NCI-H2081 treated with DMSO at 0.1 percent for 48 hours (cell line): ENCODE measurements at regions not wholly inside any gene's neighbourhood (a gene's known extent, or its start where the extent isn't known, plus 50 kb on each side); places are given as distances from the start of the nearest gene placed in this dataset.

Source experiments
- DNase-seq: peaks from one replicate; lab custom pipeline; 2025; lab: John Stamatoyannopoulos, UW

DNA sequence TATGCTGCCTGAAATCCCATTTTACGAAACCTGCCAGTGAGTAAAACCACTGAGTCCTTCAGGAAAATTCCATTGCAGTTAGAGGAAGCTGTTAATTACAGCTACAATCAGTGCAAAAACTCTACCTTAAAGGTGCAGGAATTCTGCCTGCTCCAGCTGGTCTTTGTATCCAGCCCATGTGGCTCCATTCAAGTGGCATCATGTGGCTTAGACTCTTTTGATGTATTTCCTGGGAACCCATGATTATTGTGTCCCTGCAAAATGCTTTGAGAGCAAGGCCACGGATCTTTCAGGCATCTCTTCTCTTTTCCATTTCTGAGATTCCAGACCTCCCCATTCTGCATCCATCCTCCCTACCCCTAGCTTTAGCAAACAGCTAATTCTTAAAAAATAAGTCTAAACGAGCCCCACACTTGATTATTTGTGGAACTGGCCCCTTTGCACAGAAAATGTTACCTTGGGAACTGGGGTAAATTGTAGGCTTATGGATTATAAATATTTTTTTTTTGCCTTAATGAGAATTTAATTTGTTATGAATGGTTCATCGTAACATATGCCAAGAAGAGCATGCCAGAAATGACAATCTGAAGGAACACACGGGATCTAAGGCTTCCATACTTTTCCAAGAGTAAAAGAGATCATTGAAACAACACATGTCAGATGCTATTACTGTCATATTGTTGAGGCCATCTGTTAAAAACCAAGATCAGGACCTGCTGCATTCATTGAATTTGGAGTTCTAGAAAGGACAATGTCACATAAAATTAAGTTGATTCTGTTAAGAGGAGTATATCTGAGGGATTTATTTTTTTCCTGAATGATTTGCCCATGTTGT, 144.6 kb downstream of the TPH2 start:
- no peak for DNase-seq

DNA sequence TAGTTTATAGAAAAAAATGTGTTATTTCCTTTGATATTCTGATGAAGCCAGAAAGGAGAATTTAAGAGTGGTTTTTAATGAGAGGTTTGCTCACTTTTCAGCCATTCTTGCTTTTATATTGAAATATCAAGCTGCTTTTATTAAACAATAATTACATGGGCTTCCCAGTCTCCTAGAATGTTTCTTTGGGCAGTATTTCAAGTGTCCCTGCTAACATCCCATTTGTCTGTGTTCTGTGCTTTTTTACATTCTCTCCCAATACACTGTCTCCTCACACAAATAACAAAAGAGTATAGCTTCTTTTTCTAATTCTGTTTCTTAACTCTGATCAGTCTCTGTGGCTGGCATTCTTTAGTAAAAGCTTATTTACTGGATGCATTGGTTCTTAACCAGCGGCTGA, 145.4 kb downstream of the TPH2 start:
- DNase-seq: no peak

DNA sequence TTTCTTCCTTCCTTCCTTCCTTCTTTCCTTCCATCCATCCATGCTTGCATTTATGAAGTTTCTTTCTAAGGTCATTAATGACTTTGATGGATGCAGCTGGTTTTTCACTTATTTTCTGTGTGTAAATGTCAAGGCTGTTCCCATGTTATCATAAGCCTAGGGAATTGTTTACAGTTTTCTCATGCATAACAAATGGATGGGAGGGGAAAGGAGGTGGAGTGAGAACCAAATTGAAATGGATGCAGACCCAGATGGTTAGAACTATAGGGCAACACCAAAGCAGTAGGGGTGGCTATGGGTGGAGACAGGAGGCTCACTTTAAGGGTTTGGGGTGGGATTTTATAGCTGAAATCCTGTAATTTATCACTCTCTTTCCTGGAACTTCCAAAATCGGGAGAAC, 146.2 kb downstream of the TPH2 start:
- DNase-seq: no peak

DNA sequence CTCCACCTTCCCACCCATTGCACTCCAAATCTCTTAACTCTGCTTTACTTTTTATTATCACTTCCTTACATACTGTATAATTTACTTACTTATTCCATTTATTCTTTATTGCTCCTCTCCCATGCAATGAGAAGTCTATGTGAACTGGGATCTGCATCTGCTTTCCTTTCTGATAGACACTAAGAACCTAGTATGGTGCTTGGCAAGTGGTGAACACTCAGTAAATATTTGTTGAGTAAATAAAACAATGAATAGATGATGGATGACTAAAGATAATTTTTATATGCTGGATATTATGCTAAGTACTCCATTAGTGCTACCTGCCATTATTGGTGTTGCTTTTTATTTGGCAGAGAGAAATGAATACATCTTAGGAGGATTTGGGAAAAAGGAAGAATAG, 151.0 kb downstream of the TPH2 start:
- DNase-seq: peak; percentile 92

DNA sequence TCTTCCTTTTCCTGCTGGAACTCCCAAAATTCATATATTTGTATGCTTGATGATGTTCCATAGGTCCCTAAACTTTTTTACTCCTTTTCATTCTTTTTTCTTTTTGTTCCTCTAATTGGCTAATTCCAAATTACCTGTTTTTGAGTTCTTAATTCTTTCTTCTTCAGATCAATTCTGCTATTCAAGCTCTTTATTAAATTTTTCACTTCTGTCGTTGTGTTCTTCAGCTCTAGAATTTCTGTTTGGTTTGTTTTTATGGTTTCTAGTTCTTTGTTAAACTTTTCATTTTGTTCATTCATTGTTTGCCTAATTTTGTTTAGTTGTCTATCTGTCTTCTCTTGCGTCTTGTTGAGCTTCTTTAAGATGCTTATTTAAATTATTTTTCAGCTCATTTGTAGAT, 154.8 kb downstream of the TPH2 start:
- no peak for DNase-seq

DNA sequence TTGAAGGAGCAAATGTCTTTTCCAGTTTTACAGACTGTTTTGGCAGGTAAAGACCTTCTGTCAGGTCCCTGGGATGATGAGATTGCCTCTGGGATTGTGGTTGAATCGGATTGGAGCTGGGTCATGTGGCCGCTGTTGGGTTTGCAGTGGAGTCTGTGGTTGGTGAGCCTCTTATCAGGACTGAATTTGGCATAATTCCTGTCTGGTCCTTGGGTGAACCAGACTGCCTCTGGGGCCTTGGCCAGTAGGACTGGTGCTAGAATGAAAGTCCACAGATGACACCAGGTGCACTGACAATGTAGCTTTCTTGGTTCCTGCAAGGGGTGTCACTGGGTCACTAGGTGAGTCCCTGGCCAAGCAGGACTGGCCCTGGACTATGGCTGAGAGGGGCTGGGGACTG, 155.3 kb downstream of the TPH2 start:
- no peak for DNase-seq

DNA sequence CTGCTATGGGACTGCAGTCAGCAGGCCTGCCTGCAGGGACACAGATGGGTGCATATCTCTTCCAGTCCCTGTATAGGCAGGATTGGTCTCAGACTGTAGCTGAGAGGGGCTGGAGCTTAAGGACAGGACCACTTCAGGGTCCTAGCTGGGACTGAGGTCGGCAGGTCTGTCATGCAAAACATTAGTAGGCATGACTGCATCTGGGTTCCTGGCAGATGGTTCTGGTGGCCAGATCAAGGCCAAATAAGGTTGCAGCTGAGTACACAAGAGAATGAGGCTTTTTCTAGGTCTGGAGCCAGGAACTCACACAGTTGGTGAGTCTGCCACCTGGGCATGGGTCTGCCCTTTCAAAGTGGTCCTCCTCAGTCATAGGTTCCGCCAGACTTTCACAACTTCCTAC, 155.8 kb downstream of the TPH2 start:
- no peak for DNase-seq

DNA sequence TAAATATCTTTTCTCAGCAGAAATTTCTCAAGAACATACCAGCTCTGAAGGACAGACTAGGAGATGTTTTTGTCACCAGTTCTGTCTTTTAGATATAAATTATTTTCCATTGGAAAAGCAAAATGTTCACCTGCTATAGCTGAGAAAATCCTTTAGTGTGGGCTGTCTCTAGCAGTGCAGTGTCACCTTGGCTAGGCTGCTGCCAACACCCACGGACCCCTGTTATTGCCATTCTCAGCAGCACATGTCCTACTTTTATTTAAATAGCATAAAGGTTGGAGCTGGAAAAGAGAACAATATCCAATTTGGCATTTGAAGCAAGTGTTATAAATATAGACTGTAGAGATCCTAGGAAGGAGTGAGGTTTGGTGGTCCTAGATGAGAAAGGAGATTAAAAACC, 156.4 kb downstream of the TPH2 start:
- DNase-seq: no peak

DNA sequence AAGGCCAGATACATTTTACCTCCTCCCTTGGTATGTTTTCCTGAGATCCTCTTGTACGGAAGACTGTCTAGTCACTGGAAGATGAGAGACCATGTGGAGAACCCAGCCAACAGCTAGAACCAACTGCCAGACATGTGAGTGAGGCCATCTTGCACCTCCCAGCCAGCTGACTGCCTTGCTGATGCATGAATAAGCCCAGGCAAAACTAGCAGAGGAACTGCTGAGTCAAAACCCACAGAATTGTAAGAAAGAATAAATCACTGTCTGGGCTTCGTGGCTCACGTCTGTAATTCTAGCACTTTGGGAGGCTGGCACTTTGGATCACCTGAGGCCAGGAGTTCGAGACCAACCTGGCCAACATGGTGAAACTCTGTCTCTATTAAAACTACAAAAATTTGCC, 160.0 kb downstream of the TPH2 start:
- DNase-seq: no peak

DNA sequence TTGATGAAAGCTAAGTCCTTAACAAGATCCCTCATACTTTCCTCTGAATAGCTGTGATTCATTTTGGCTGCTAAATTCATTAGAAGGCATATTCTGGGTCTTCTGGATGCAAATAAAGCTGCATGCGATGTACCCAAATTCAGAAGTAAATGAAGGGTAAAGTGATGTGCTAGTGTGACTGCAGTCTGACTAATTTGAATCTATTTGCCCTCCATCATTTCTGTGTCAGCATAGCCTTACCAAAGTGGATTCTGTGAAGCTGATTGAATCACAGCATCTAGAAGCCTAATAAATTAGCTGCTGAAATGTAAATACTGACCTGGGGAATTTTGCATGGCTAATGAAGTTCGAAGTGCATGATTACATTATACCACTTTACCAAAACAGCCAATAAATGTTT, 162.2 kb downstream of the TPH2 start:
- no peak for DNase-seq

DNA sequence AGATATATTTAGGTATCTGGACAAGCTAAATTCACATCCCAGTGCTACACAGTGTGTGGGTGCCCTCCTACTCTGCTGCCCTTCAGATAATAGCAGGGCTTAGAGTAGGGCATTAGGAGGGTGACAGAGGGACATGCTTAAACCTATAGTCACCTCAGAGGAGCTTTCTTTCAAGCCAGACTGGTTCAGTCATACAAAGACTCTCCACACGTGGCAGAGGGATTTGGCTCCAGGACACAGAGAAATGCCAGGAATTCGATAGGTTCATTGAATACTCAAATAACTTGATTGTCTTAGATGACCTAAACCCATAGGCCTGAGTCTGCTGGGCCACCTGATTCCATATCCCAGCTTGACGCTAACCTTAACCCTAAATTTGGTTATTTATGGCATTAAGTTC, 163.5 kb downstream of the TPH2 start:
- DNase-seq: no peak

DNA sequence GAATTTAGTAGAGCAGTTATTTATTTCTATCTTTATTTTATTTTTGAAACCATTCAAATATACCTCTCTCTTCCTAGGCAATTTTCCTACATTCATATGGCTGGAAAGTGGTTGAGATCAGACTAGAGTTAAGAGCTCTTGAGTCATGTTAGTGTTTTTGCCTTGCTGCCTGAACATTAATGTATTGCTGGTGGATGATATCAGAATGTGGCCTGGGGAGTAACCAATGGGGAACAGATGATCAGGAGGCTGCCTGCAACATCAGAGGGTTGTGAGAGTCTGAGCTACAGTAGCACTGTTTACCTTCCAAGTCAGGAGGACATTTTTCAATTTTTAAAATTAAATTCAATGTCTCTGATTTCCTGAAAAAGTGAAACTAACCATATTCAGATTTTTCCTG, 166.3 kb upstream of the TRHDE start:
- DNase-seq: no peak

DNA sequence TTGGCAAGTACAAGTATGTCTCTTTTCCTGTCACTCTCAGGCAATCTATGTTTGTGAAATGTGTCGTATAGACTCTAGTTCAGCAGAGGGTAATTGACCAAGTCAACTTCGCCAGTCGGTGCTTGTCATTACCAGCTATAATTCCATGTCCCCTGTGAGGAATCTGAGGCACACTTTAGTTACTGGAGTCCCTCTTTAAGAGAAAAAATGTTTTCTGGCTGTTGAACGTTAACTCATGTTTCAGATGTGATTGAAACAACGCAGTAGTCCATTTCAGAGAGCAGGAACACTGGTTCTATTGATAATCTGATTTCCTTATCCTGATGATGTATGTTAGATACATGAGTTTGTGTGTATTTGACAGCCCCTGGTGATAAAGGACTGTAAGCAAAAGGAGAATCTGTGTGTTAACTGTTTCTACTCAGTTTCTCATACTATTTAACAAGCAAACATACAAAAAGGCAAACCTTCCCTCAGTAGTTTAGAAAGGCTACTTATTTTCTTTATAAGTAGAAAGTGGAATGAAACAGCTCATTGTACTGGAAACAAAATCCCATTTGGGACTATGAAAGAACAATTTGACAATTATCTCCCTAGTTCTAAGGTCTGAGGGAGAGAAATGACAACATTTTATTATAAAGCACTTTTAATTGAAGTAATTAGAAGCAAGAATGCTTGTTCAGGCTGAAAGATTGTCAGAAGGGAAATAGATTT, 161.1 kb upstream of the TRHDE start:
- no peak for DNase-seq

DNA sequence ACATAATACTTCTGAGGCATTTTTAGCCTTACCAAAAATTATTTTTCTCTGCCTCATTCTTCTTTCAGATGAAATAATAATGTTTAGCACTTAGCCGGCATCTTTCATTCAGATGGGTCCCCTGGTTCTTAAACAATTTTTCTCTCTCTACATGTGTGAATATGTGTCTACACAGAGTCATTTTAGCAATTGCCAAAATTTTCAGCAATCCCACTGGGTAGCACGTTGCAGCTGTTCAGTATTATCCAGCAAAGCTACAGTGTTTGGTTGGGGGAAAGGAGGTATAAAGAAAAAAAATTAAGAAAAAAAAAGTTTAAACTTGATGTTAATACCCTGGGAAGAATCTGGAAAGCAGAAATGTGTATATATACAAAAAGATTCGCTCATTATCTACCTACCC, 160.5 kb upstream of the TRHDE start:
- no peak for DNase-seq

DNA sequence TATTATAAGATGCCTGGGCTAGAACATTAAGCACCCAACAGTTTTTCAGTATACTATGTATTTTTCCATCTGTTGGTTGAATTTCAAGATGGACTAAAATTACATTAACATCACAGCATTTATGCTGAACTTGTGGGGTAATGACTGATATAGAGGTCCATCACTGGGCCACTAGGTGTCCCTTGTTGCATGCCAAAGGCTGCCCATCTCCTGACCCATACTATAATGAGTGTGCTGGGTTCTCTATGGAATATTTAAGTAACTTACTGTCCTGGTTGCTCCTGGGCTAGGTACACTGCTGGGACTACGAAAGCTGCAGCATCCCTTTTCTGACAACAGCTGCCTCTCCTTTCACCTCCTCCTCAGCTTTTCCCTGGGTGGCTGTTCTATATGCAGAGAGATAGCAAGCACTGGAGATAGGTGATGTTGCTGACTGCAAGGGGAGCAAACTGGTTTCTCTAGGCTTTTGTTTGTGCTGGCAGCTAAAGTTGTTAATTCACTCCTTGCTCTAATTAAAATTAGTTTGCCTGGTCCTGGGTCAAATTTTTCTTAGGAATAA, 138.6 kb upstream of the TRHDE start:
- DNase-seq: no peak

DNA sequence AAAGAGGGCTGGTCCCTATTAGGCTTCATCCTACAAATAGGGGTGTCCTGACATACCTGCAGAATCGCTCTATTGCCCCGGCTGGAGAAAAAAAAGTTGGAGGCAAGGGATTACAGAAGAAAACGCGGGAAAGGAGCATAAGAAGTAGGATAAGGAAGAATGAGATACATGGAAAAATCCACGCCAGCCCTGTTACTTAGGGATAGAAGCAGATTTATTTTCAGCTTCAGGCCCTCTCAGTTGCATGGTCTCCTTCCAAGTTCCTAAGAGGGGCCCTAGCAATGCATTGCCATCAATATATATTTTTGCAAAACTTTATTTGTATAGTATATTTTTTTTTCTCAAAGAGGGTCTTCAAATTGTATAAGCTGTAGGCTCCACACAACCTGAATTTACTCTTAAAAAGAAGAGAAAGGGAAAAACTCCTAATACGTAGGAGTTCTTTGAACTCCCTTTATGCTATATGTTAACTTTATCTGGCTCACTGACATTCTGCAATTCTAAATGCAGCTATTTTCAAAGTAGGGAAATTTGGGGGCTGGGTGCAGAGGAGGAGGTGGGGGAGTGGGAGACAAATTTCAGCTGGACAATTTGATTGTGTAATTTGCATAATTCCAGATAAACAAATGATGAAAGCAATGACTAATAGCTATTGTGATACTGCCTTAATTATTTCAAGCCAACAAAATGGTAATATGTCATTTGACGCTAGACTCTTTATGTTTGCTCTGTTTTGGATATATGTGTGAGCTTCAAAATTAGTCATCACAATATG, 137.7 kb upstream of the TRHDE start:
- no peak for DNase-seq

DNA sequence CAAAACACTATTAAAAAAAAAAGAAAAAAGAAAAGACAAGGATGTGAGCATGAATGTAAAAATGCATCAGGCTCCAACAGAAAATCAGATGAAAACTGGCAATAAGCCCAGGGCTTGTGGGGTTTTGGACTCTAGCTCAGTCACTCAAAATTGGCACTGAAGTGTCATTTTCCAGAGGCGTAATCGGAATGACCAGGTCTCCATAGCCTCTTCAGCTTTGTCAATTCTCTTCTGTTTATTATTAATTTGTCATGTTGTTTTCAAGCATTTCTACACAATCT, 137.2 kb upstream of the TRHDE start:
- DNase-seq: no peak

DNA sequence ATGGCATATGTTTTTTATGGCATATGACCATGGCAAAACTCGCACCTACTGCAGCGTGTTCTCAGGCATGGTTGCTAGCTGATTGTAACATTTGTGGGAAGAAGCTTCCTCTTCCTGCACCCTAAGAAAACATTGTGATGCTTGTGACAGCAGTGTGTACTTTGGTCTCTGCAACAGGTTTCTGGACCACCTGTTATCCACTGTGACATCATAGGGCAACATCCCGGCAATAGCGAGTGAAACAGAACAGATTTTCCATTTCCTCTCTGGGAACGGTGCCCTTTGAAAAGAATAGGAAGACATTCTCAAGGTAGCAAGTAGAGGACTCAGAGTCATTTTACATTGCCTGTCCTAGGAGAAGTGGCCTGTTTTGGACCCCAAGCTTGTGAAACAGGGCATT, 135.4 kb upstream of the TRHDE start:
- DNase-seq: no peak

DNA sequence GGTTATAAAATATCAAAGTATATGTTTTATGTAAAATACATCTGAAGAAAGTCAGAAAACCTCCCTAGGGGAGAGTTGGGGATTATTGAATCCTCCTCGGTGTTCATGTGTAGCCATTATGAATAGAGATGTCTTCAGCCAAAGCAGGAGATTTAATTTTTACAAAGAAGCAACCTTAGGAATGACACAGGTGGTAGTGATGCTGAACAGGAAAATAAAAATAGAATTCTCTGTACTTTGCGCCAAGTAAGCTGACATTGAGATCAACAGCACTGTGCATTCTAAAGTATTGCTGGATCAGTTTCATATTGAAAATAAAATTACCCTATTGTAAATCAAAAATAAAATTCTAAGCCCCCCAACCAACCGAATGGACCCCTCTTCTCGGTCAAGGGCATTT, 132.8 kb upstream of the TRHDE start:
- no peak for DNase-seq

DNA sequence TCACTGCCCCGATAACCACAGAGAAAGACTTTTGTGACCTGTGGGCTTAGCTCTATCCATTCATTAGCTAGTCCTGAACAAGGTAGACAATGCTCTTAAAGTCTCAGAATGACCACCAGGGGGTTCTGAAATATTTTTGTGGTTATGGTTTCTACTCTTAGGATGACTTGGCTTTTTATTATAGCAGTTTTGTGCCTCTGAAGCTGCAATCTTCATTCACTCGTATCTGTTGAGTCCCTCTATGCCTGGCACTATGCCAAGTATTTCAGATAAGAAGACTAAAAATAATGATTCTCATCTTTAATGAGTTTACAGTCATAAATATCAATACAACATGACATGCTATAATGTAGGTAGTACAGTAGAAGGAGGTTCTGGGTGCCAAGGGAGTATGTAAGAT, 130.8 kb upstream of the TRHDE start:
- no peak for DNase-seq

DNA sequence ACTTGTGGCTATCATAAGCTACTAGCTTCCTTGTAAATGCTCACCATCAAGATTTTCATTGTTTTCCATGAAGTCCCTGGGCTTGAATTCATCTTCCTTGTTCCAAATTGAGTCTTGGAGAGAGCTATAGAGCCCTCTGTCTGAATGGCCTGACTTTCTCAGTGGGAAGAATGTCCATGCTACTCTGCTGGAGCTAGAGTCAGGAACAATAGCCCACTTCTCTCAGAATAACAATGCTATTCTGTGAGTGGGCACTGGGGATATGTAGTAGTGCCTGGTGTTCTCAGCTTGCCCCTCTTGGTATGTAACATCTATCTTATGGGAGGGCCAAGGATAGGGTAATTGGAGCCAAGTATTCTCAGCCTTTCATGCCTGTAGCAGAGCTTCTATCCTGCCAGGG, 127.6 kb upstream of the TRHDE start:
- no peak for DNase-seq

DNA sequence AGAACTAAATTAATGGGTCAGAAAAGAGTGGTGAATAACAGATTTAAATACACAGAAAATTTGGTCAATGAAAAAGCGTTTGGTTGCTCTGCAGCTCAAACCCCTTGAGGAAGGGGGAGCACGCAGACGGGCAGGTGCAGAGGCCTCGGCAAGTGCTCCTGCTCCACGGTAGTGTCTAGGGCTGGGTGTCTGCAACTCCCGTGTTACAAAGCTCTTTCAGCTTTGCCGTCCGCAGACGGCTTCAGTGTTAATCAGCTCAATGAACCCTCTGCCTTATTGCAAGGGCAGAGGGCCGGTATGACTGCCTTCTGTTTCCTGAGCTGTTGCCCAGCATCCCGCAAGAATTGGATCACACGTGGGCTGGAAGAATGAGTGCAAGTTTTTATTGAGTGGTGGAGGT, 125.7 kb upstream of the TRHDE start:
- no peak for DNase-seq

DNA sequence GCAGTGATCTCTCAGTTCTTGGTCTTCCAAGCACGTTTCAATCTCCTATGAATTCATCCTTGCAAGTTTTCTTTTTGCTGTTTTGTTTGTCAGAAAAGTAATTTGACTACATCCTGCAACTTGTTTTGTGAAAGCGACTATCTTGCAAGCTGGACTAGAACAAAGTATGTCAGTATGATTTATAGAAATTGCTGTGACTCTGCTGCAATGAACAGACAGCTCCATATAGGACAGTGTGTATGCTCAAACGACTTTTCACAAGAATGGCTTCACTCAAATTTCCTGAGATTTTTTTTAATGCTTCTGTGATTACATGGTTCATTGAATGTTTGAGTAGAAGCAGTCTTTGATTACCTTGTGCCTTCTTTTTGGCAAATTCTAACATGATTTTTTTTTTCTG, 123.5 kb upstream of the TRHDE start:
- DNase-seq: no peak
